Middle frontal gyrus (tissue), 1 donor: ENCODE measurements at regions not wholly inside any gene's neighbourhood (a gene's known extent, or its start where the extent isn't known, plus 50 kb on each side); places are given as distances from the start of the nearest gene placed in this dataset.

ENCODE experiments used
- DNase-seq: peaks from one replicate; pipeline ENCODE4 v3.0.0-alpha.2; 2015; ENCODE audit warnings: low spot score; ENCODE audit errors: extremely low spot score

DNA sequence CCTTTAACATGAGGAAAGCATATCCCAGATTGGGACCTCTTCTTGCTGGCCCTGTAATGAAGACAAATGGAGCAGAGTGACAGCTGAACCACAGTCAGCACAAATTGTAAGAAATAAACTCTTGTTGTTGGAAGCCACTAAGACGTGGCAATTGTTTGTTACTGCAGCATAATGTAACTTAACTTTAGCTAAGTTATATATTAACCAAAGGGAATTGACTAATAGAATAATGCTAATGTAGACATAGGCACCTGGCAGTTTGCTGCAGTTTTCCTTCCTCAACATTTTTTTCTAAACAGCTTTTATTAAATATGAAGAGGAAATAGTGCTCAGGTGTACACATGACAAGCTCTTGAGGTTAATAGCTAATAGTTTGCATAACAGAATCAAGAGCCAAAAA is 300.7 kb upstream of the SLC30A5 start:
- DNase-seq: no peak

- DNase-seq: no peak
Observed at GRCh38 chr5:68793993-68794392, 299.8 kb upstream of the SLC30A5 start.

GRCh38 chr5:68795190-68795589 is 298.6 kb upstream of the SLC30A5 start:
- DNase-seq: no peak

DNA sequence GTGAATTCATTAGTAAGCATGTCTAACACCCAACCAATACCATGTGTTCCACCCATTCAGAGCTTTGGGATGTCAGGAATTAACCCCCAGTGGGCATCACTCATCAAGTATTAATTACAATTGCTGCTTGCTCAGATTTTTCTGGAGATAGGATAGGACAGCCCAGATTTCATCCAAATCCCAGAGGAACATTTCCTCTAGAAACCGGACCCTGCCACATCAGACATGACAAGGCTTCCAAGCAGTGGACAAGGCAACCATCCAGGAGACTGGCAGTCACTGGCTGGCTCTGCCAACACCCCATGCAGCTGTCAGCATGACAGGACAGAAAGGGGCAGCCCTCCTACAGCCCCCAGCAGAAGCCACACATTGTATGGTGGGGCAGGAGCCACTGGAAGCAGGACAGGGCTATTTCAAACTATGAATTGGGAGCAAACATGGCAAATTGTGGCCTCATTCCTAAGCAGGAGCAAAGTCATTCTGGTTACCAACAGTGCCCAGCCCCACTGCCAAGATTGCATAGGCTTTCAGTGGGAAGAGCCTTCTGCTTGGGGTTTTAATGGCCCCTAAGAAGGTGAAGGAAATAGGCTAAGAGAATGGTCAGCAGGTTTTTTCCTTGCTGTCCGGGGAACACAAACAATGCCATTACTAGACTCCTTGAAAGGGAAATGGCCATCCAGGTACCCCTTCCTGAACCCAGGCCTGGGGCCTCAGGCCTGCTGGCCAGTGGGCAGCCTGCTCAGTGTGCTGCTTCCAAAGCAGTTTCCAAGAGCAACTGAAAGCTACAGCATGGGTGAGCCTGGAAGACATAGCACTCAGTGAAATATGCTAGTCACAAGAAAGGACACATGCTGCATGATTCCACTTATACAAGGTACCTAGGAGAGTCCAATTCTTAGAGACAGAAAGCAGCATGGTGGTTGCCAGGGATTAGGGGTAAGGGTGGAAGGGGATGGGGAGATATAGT is 294.7 kb upstream of the SLC30A5 start:
- no peak for DNase-seq

GRCh38 chr5:68802430-68802829 is 291.4 kb upstream of the SLC30A5 start:
- no peak for DNase-seq

- no peak for DNase-seq
Observed at GRCh38 chr5:68803881-68804319, 289.9 kb upstream of the SLC30A5 start.

DNA sequence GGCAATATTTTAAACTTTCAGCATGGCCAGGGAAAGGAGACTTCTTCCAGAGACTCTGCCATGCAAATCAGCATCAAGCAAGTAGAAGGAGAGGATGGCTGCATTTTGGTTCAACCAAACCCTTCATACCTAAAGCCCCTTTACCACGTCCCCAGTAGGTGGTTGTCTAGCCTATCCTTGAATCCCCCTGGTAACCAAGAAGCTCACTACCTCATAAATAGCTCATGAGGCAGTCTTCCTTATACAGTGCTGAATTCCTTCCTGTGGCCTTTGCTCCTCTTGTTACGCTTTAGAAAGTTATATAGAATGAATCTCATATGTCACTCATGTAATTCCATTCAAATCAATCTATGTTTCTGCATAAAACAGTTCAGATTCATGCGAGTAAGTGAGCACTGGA is 289.5 kb upstream of the SLC30A5 start:
- no peak for DNase-seq

DNA sequence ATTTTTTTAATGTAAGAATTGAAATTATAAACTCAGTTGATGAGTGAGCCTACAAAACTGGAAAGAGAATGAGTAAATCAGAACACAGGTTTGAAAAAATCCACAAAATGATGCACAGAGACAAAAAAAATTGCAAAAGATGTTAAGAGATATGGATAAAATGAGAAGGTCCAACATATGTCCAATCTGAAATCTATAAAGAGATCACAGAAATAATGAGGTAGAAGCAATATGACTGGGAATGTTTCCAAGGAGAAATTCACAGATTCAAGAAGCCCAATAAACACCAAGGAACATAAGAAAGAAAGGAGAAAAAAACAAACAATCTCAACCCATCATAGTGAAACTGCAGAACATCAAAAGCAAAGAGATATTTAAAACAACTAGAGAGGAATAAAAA is 288.4 kb upstream of the SLC30A5 start:
- DNase-seq: no peak

DNA sequence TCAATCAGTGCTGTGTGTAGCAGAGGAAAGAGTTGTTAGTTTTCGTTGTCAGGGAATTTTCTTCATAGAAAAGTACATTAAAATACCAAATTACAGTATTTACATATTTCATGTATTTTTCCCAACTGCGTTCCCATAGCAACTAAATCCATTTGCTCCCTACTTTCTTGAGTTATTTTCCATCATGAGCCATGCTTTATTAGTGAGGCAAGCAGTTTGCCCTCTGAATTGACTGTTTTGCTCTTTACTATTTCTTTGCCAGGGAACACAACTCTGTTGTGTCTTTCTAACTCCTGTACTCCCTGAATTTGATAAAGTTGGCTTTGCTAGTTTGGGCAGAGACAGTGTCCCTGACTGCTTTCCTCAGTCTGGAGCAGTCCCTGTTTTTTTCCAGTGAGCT is 276.2 kb upstream of the SLC30A5 start:
- no peak for DNase-seq

- DNase-seq: peak; percentile 29
Observed at GRCh38 chr5:68818057-68818695, 275.6 kb upstream of the SLC30A5 start.

DNA sequence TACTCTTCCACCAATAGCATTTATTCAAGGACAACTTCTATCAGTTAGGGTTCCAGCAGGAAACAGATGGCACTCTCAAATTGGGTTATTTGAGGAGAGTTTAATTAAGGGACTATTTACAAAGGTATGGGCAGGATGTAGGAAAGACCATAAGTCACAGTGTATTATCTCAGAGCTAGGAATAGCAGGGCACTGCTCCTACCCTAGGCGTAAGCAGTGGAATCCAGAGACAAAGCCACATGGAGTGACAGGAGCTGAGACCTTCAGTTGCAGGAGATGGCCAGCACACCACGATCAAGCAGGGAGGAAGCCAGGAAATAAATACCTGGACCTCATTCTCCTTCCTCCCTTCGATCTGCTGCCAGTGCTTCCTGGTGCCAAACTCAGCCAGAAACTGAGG is 274.9 kb upstream of the SLC30A5 start:
- DNase-seq: no peak

- no peak for DNase-seq
Observed at GRCh38 chr5:68821056-68821455, 272.8 kb upstream of the SLC30A5 start.

- DNase-seq: no peak
Observed at GRCh38 chr5:68822796-68823195, 271.0 kb upstream of the SLC30A5 start.

DNA sequence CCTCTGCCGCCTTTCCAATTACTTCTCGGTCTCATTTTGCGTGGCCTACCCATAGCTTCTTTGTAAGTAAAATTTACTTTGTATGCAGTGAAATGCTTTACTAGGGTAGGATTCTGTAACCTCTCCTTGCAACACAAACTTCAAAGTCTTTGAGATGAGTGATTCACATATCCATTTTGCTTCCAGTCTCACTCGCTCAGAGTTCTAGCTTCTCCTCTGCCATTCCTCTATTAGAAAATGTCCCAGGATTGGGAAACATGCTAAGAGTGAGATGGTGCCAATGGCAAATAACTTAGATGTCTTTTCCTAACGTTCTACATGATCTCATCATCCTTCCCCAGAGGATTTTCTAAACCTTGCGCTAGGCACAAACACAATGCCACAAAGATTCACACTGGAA is 270.5 kb upstream of the SLC30A5 start:
- no peak for DNase-seq

- DNase-seq: no peak
Observed at GRCh38 chr5:68830377-68830898, 263.4 kb upstream of the SLC30A5 start.

GRCh38 chr5:68834491-68834981 is 259.3 kb upstream of the SLC30A5 start:
- no peak for DNase-seq

DNA sequence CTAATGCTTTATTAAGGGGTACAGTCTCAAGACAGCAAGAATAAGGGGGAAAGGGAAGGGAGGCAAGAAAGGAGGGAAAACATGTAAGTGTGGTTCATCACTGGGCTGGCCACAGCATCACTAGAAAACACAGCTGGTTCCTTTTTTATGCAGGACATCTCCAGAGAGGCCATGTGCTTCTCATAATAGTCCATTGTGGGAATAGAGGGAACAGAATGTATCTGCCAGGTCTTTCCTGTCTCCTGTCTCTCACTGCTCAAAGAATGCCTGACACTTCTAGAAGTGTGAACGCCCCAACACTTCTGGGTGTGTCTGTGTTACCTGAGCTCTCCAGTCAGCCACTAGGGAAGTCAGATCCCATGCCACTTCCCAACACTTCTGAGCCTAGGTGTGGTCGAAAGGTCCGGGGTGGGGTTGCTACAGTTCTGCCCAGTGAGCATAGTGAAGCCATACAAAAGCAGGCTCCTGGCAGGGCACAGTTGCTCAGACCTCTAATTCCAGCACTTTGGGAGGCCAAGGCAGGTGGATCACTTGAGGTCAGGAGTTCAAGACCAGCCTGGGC is 255.6 kb upstream of the SLC30A5 start:
- DNase-seq: no peak

- no peak for DNase-seq
Observed at GRCh38 chr5:68839019-68839552, 254.7 kb upstream of the SLC30A5 start.

DNA sequence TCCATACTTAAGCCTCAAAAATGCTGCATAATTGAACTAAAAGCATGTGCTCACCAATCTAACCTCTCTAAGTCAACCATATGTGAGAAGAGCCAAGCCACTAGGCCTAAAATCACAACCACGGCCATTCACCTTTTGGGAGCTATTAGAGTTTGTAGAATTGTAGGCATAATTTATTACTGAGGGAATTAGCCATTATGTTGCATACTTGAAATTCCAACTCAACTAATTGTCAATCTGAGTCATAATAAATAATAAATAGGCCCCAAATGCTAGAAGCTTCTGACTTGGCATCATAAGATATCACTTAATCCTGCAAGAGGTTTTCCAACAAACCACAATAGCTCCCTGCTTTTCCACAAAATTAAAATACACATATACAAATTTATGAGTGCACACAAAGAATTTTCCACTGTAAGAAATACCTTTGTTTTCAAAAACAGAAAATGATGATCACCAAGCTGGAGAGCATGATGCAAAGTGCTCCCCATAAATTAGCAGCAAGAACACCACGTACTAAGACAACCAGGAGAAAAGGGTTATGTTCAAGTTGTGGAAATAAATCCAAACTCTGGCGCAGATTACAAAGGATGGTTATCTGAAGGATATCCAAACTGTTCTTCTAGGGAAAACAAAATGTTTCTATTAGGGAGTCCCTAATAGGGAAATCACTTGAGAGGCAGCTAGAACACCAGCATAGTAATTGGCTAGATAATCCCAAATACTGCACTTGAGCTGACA is 250.0 kb upstream of the SLC30A5 start:
- no peak for DNase-seq

DNA sequence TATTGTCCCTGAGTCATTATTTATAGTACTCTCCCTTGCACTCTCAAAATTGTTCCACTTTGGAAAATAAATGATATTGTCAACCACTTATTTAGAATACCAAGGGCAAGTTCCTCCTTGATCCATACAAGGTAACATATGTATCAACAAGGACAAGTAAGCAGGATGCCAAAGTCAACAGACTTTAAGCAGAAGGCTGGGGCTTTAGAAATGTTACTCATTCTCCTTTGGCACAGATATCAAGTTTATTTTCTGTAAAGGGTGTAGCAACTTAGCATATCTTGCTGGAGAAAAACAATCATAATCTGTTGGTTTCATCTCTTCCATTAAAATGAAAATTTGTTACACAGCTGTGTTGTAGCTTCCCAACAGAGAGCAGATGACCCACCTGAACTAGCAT is 248.7 kb upstream of the SLC30A5 start:
- no peak for DNase-seq

- DNase-seq: no peak
Observed at GRCh38 chr5:68846828-68847227, 247.0 kb upstream of the SLC30A5 start.
